NCI-H69 (cell line): ENCODE measurements at regions not wholly inside any gene's neighbourhood (a gene's known extent, or its start where the extent isn't known, plus 50 kb on each side); places are given as distances from the start of the nearest gene placed in this dataset.
A peak's percentile ranks its signal among the peaks of the same experiment; 100 is the strongest.

Experiments
- DNase-seq: peaks from one replicate; lab custom pipeline; 2025; lab: John Stamatoyannopoulos, UW

- DNase-seq, result no peak
Observed at GRCh38 chr2:81706856-81707255, 1402.3 kb upstream of the LRRTM1 start.

- DNase-seq, result no peak
Observed at GRCh38 chr2:81703831-81704230, 1399.3 kb upstream of the LRRTM1 start.

GRCh38 chr2:81692566-81692965 lies 1388.0 kb upstream of the LRRTM1 start:
- DNase-seq, result no peak

- DNase-seq, result no peak
Observed at GRCh38 chr2:81675641-81676040, 1371.1 kb upstream of the LRRTM1 start.

GRCh38 chr2:81672923-81673322 lies 1368.4 kb upstream of the LRRTM1 start:
- DNase-seq, result no peak

- no peak for DNase-seq
Observed at GRCh38 chr2:81672516-81672915, 1368.0 kb upstream of the LRRTM1 start.

GRCh38 chr2:81670885-81671284 lies 1366.3 kb upstream of the LRRTM1 start:
- DNase-seq, result no peak

- DNase-seq, result no peak
Observed at GRCh38 chr2:81661081-81661480, 1356.5 kb upstream of the LRRTM1 start.

- no peak for DNase-seq
Observed at GRCh38 chr2:81658227-81658626, 1353.7 kb upstream of the LRRTM1 start.

GRCh38 chr2:81650048-81650971 lies 1345.8 kb upstream of the LRRTM1 start:
- DNase-seq, result peak; percentile 0

- no peak for DNase-seq
Observed at GRCh38 chr2:81648806-81649205, 1344.3 kb upstream of the LRRTM1 start.

- no peak for DNase-seq
Observed at GRCh38 chr2:81648370-81648769, 1343.8 kb upstream of the LRRTM1 start.

- no peak for DNase-seq
Observed at GRCh38 chr2:81647715-81648230, 1343.2 kb upstream of the LRRTM1 start.

- DNase-seq, result no peak
Observed at GRCh38 chr2:81645745-81646301, 1341.3 kb upstream of the LRRTM1 start.

- DNase-seq, result peak; percentile 0
Observed at GRCh38 chr2:81644189-81644588, 1339.6 kb upstream of the LRRTM1 start.

GRCh38 chr2:81624825-81625224 lies 1320.3 kb upstream of the LRRTM1 start:
- no peak for DNase-seq

GRCh38 chr2:81600088-81600487 lies 1295.5 kb upstream of the LRRTM1 start:
- no peak for DNase-seq

GRCh38 chr2:81598453-81598852 lies 1293.9 kb upstream of the LRRTM1 start:
- DNase-seq, result no peak

GRCh38 chr2:81589406-81589805 lies 1284.9 kb upstream of the LRRTM1 start:
- no peak for DNase-seq

- no peak for DNase-seq
Observed at GRCh38 chr2:81583311-81584108, 1279.0 kb upstream of the LRRTM1 start.

- no peak for DNase-seq
Observed at GRCh38 chr2:81576713-81577112, 1272.2 kb upstream of the LRRTM1 start.

- DNase-seq, result no peak
Observed at GRCh38 chr2:81551040-81551634, 1246.6 kb upstream of the LRRTM1 start.
